Nephron progenitor cell (in vitro differentiated cells): ENCODE measurements at regions not wholly inside any gene's neighbourhood (a gene's known extent, or its start where the extent isn't known, plus 50 kb on each side); places are given as distances from the start of the nearest gene placed in this dataset.

Experiments
- DNase-seq: peaks from one replicate; pipeline ENCODE4 v3.0.0; 2021
- H3K27ac Mint-ChIP-seq: 2 replicates; pipeline ENCODE4 v1.8.0; 2021; ENCODE audit warnings: mild to moderate bottlenecking, moderate library complexity, mixed read lengths
- H3K27me3 Mint-ChIP-seq: 2 replicates; pipeline ENCODE4 v1.8.0; 2021; ENCODE audit warnings: mild to moderate bottlenecking, low read depth, mixed read lengths; ENCODE audit not compliant: poor library complexity
- H3K36me3 Mint-ChIP-seq: 2 replicates; pipeline ENCODE4 v1.8.0; 2021; ENCODE audit warnings: low read depth, mixed read lengths
- H3K4me1 Mint-ChIP-seq: 2 replicates; pipeline ENCODE4 v1.8.0; 2021; ENCODE audit warnings: mixed read lengths
- H3K4me3 Mint-ChIP-seq: 2 replicates; pipeline ENCODE4 v1.8.0; 2021; ENCODE audit warnings: mild to moderate bottlenecking, moderate library complexity, mixed read lengths
- H3K9me3 Mint-ChIP-seq: 2 replicates; pipeline ENCODE4 v1.8.0; 2021; ENCODE audit warnings: mild to moderate bottlenecking, moderate library complexity, mixed read lengths
- TF ChIP-seq, protein P1 (sequence below): fragments of 200-600 bp; sonication (generic); IDR thresholded peaks from 2 replicates; pipeline ENCODE4 v1.5.0; 2021; ENCODE audit warnings: antibody characterized with exemption

DNA sequence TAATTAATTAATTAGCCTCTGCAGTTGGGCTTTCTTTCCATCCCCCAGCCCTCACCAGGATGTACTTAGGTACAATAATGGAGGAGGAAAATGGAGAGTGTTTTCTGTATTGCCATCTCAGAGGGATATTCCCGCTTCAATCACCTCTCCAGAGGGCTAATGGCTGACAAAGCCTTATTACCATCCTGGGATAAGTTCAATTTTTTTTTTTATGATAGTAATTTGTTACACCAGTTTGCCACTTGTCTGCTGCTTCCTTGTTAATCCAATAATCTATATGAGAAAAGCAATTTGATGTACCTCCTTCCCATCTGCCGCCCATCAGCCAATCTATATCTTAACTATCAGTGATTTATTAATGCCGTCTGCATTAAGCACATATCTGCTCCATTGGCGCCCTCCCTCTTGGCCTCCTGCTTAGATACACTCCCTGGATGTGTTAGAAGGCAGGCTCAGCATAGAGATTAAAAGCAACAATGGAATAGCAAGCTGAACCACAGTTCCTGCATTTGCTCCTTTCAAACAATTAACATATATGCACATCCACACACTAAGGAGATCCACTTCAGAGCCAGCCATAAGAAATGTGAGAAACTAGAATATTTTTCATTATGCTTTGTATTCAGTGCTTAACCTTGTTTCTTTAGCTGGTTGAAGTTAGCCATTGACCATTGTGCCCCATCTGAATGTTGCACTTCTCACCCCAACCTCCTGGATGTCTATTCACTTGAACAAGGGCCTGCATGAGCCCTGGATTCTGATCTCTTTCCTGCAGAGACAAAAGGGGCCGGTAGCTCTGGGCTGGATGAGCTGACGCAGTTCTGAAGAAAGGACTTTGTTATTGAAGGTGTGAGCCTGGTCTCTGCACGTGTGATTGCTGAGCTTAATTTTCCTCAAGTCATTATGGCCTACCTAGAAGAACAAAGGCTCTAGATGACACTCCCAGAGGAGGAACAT is 237.3 kb upstream of the GAP43 start:
- Mint-ChIP-seq H3K4me3 (no peak overlapping the region), H3K27me3 (no peaks in the 10 kb centered on the region), H3K4me1 (peaks cover 9% of the 10 kb centered on the region), H3K36me3 (no peaks in the 10 kb centered on the region), H3K9me3 (no peaks in the 10 kb centered on the region), H3K27ac (no peak overlapping the region)
- TF ChIP-seq, protein P1, sequence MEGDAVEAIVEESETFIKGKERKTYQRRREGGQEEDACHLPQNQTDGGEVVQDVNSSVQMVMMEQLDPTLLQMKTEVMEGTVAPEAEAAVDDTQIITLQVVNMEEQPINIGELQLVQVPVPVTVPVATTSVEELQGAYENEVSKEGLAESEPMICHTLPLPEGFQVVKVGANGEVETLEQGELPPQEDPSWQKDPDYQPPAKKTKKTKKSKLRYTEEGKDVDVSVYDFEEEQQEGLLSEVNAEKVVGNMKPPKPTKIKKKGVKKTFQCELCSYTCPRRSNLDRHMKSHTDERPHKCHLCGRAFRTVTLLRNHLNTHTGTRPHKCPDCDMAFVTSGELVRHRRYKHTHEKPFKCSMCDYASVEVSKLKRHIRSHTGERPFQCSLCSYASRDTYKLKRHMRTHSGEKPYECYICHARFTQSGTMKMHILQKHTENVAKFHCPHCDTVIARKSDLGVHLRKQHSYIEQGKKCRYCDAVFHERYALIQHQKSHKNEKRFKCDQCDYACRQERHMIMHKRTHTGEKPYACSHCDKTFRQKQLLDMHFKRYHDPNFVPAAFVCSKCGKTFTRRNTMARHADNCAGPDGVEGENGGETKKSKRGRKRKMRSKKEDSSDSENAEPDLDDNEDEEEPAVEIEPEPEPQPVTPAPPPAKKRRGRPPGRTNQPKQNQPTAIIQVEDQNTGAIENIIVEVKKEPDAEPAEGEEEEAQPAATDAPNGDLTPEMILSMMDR = no peak
- DNase-seq = no peak

DNA sequence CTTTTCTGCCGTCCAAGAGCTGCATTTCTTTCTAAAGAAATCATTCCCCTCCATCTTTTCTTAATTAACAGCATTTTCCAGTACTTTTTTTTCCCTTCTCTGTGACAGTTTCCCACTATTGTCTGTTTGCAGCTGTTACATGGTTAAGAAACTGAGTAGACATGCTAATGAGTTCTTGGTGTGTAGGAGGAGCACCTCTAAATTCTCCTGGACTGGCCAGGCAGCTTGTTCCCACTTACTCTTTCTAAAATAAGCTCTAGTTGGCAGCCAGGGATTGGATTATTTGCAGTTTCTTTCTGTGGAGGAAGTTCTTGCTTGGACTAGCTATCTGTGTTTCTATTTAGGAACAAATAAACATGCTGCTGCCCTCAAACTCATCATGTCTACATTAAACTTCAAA is 235.1 kb upstream of the GAP43 start:
- TF ChIP-seq, protein P1 = no peak
- Mint-ChIP-seq H3K4me1 (peaks cover 9% of the 10 kb centered on the region), H3K36me3 (no peaks in the 10 kb centered on the region), H3K27me3 (no peaks in the 10 kb centered on the region), H3K27ac (peak overlapping the region; percentile 46), H3K9me3 (no peaks in the 10 kb centered on the region), H3K4me3 (no peak overlapping the region)
- DNase-seq = no peak

DNA sequence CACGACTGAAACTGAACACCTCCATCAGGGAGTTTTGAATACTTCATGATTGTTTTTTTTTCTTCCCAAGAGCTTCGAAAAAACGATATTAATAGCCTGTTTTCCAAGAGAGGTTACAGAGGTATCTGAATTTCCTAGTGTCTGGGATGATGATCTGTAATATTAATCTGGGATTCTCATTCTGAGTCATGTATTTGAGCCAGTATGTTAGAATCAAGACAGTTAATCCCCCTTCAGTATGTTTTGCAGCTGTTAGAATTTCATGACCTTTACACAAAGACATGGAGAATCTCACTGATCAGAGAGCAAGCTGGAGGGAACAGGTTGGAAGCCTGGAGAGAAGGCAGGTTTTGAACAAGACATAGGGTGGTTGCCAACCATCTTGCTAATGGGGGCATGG is 234.5 kb upstream of the GAP43 start:
- Mint-ChIP-seq H3K27ac (no peak overlapping the region), H3K4me3 (no peak overlapping the region), H3K4me1 (peaks cover 9% of the 10 kb centered on the region), H3K36me3 (no peaks in the 10 kb centered on the region), H3K9me3 (no peaks in the 10 kb centered on the region), H3K27me3 (no peaks in the 10 kb centered on the region)
- no peak for DNase-seq
- TF ChIP-seq, protein P1 = no peak

DNA sequence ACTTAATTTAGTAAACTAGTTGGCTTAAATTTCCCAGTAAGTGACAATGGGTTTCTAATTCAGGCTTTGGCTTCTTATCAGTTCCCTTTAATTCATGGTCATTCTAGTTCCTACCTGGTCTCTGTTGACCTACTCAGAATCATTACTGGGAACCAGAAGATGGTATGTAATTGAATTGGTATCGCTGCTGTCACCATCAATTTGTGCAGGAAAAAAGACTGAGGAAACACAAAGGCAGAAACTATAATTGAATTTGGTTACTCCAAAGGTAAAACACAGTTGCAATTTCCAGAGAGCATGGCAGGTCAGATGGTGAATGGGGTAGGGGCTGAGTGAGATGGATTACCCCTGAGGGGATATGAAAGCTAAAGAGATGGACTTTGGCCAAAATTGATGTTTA is 226.5 kb upstream of the GAP43 start:
- Mint-ChIP-seq H3K27me3 (no peaks in the 10 kb centered on the region), H3K4me1 (no peaks in the 10 kb centered on the region), H3K4me3 (no peak overlapping the region), H3K36me3 (no peaks in the 10 kb centered on the region), H3K9me3 (no peaks in the 10 kb centered on the region), H3K27ac (no peak overlapping the region)
- no peak for DNase-seq
- TF ChIP-seq, protein P1 = no peak

DNA sequence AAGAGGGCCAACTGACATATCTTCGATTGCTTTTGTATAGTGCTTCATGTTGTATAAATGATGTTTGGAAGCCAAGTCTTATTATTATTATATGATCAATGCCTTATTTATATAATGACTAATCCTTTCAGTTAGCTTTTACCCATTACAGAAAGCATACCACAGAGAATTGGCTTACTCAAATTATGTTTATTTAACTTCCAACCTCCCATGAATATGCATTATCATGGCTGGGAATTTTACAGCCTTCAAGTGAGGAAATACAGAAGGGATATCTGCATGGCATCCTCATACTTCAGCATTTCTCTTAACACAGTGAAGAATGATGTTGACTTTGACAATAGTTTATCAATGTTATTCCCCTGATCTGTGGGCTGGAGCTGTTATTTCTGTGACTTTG is 225.9 kb upstream of the GAP43 start:
- Mint-ChIP-seq H3K27ac (no peak overlapping the region), H3K4me3 (no peak overlapping the region), H3K9me3 (no peaks in the 10 kb centered on the region), H3K27me3 (no peaks in the 10 kb centered on the region), H3K4me1 (no peaks in the 10 kb centered on the region), H3K36me3 (no peaks in the 10 kb centered on the region)
- TF ChIP-seq, protein P1 = no peak
- DNase-seq = no peak

DNA sequence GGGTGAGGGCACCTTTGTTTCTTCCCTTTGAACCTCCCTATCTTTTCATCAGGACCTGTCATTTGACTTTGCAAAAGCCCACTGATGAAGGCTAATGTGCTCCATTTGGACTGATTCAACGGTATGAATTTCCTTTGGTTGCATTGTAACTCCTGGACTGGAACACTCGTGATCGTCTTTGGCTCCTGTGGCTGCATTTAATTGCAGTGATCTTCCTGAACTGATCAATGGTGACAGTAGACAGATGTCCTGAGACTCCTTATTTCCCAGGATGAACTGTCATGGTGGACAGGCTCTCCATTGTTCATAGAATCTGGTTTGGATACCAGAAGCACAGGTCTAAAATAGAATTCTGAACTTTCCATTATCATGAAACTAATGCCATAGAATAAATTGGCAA is 224.8 kb upstream of the GAP43 start:
- Mint-ChIP-seq H3K27me3 (no peaks in the 10 kb centered on the region), H3K4me1 (no peaks in the 10 kb centered on the region), H3K36me3 (no peaks in the 10 kb centered on the region), H3K9me3 (no peaks in the 10 kb centered on the region), H3K4me3 (no peak overlapping the region), H3K27ac (no peak overlapping the region)
- DNase-seq = no peak
- TF ChIP-seq, protein P1 = no peak
